Activated T-helper 2 cell treated with anti-CD3 and anti-CD28 coated beads, Interferon-gamma antibody, Interleukin-2, Interleukin-4, amounts not matched to agents 10 μg/mL and 5 μg/mL and 100 μg/mL, durations not matched to agents 14 hours and 24 hours and 36 hours (primary cell): ENCODE measurements at regions not wholly inside any gene's neighbourhood (a gene's known extent, or its start where the extent isn't known, plus 50 kb on each side); places are given as distances from the start of the nearest gene placed in this dataset.

ENCODE experiments used
- DNase-seq: peaks from one replicate; pipeline ENCODE4 v3.0.0; 2021; ENCODE audit warnings: low spot score
- H3K27ac Mint-ChIP-seq: one replicate; pipeline ENCODE4 v1.8.0; 2021; ENCODE audit warnings: mixed read lengths
- H3K27me3 Mint-ChIP-seq: one replicate; pipeline ENCODE4 v1.8.0; 2021; ENCODE audit warnings: low read depth, mixed read lengths
- H3K36me3 Mint-ChIP-seq: one replicate; pipeline ENCODE4 v1.8.0; 2021; ENCODE audit warnings: low read depth, mixed read lengths
- H3K4me1 Mint-ChIP-seq: one replicate; pipeline ENCODE4 v1.8.0; 2021; ENCODE audit warnings: low read depth, mixed read lengths
- H3K4me3 Mint-ChIP-seq: one replicate; pipeline ENCODE4 v1.8.0; 2021; ENCODE audit warnings: low read depth, mild to moderate bottlenecking, moderate library complexity, mixed read lengths
- H3K9me3 Mint-ChIP-seq: one replicate; pipeline ENCODE4 v1.8.0; 2021; ENCODE audit warnings: mixed read lengths
- intact Hi-C: fragments of 100-400 bp; cut with micrococcal nuclease; formaldehyde crosslinking; loops from one replicate; pipeline ENCODE4 v1.15.1; 2023

GRCh38 chr2:23270810-23271209 lies 114.2 kb upstream of the KLHL29 start:
- H3K27me3 Mint-ChIP-seq: peaks cover 10% of the 10 kb centered on the region
- no peaks in the 10 kb centered on the region for H3K36me3 Mint-ChIP-seq
- no peak for DNase-seq
- H3K9me3 Mint-ChIP-seq: no peaks in the 10 kb centered on the region
- no peak overlapping the region for H3K4me3 Mint-ChIP-seq
- no peaks in the 10 kb centered on the region for H3K4me1 Mint-ChIP-seq
- intact Hi-C loops: no loop called here
- H3K27ac Mint-ChIP-seq: no peak overlapping the region

- H3K4me3 Mint-ChIP-seq: no peak overlapping the region
- H3K36me3 Mint-ChIP-seq: no peaks in the 10 kb centered on the region
- peaks cover 10% of the 10 kb centered on the region for H3K27me3 Mint-ChIP-seq
- no peaks in the 10 kb centered on the region for H3K4me1 Mint-ChIP-seq
- intact Hi-C loops: no loop called here
- no peak for DNase-seq
- no peaks in the 10 kb centered on the region for H3K9me3 Mint-ChIP-seq
- H3K27ac Mint-ChIP-seq: no peak overlapping the region
These were observed 113.7 kb upstream of the KLHL29 start for GRCh38 chr2:23271230-23271629.

GRCh38 chr2:23273786-23274185 lies 111.2 kb upstream of the KLHL29 start:
- no peaks in the 10 kb centered on the region for H3K9me3 Mint-ChIP-seq
- no peaks in the 10 kb centered on the region for H3K4me1 Mint-ChIP-seq

DNA sequence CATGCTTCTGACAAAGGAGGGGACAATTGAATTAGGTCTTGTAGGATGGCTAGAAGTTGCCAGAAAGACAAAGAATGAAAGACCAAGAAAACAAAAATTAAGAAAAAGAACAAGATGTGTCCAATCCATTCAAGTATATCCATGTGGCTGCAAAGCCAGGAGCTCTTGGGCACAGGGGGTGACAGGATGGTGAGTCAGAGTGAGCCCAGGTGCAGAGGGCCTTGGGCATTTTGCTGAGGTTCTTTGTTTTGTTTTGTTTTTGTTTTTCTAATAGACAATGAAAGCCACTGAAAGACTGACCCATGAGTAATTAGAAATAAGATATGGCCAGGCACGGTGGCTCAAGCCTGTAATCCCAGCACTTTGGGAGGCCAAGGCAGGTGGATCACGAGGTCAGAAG lies 104.6 kb upstream of the KLHL29 start:
- Mint-ChIP-seq H3K4me1 (no peaks in the 10 kb centered on the region), H3K36me3 (no peaks in the 10 kb centered on the region), H3K27ac (no peak overlapping the region), H3K9me3 (no peaks in the 10 kb centered on the region), H3K27me3 (no peaks in the 10 kb centered on the region), H3K4me3 (no peak overlapping the region)
- intact Hi-C loops: no loop called here
- DNase-seq: no peak

More at GRCh38 chr2:23273786-23274185, 111.2 kb upstream of the KLHL29 start:
- no peak for DNase-seq
- H3K27me3 Mint-ChIP-seq: peaks cover 8% of the 10 kb centered on the region
- no peak overlapping the region for H3K4me3 Mint-ChIP-seq
- intact Hi-C loops: no loop called here
- H3K27ac Mint-ChIP-seq: no peak overlapping the region
- no peaks in the 10 kb centered on the region for H3K36me3 Mint-ChIP-seq

DNA sequence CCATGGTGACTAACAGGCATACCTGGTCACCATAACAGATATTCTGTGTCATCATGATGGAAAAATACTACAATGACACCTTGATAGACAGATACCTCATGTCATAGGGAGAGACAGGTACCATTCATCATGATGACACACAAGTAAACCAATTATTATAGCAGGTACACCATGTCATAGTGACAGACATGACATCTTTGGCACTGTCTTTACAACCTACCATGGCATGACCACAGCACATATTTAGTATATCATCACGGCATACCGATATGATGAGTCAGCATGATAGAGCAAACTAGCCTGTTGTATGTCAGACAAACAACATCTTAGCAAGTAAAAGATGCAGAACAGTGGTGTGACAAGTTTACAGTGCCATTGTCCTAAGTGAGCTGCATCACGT lies 101.3 kb upstream of the KLHL29 start:
- Mint-ChIP-seq H3K36me3 (no peaks in the 10 kb centered on the region), H3K9me3 (no peaks in the 10 kb centered on the region), H3K27ac (no peak overlapping the region), H3K4me1 (no peaks in the 10 kb centered on the region), H3K27me3 (peaks cover 7% of the 10 kb centered on the region), H3K4me3 (no peak overlapping the region)
- intact Hi-C loops: no loop called here
- no peak for DNase-seq

DNA sequence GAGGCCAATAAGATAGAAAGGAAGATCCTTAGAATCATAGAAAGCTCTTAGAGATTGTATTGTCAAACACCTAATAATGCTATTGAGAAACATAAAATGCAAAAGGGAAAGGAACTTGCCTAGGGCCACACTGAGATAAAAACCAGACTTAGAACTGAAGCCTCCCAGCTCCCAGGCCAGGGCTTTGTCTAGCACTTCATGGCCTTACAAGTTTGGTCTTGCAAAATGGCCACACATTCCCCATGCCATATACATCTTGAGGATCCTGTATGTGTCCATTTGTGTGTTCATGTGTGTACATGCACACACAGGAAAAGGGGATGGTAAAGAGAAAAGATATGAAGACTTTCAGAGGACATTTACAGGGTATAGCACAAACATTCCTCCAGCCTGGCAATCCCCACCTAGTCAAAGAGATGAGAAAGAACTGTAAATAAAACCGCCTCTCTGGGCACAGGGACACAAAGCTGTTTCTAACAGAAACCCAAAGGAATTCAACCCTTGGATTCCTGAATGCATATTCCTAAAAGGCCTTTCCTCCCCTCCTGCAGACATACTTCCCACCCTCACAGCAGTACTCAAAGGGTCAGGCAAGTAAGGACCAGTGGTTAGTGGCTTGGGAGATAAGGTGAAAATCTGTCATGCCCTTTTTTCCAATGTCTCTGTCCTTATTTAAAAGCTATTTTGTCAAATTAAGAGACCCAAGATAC lies 99.7 kb upstream of the KLHL29 start:
- H3K27ac Mint-ChIP-seq: no peak overlapping the region
- intact Hi-C loops: no loop called here
- peaks cover 7% of the 10 kb centered on the region for H3K27me3 Mint-ChIP-seq
- DNase-seq: no peak
- H3K9me3 Mint-ChIP-seq: no peaks in the 10 kb centered on the region
- H3K36me3 Mint-ChIP-seq: no peaks in the 10 kb centered on the region
- H3K4me3 Mint-ChIP-seq: no peak overlapping the region
- no peaks in the 10 kb centered on the region for H3K4me1 Mint-ChIP-seq

- no peaks in the 10 kb centered on the region for H3K4me1 Mint-ChIP-seq
- intact Hi-C loops: no loop called here
- H3K36me3 Mint-ChIP-seq: no peaks in the 10 kb centered on the region
- no peak for DNase-seq
- H3K4me3 Mint-ChIP-seq: no peak overlapping the region
- H3K27ac Mint-ChIP-seq: no peak overlapping the region
- peaks cover 9% of the 10 kb centered on the region for H3K27me3 Mint-ChIP-seq
- no peaks in the 10 kb centered on the region for H3K9me3 Mint-ChIP-seq
These were observed 98.8 kb upstream of the KLHL29 start for GRCh38 chr2:23286031-23286757.

GRCh38 chr2:23286758-23287704 lies 97.9 kb upstream of the KLHL29 start:
- intact Hi-C loops: no loop called here
- H3K27ac Mint-ChIP-seq: no peak overlapping the region
- no peaks in the 10 kb centered on the region for H3K9me3 Mint-ChIP-seq
- no peak overlapping the region for H3K4me3 Mint-ChIP-seq
- peaks cover 10% of the 10 kb centered on the region for H3K27me3 Mint-ChIP-seq
- no peaks in the 10 kb centered on the region for H3K4me1 Mint-ChIP-seq
- DNase-seq: no peak
- H3K36me3 Mint-ChIP-seq: no peaks in the 10 kb centered on the region

- H3K27ac Mint-ChIP-seq: no peak overlapping the region
- no peak overlapping the region for H3K4me3 Mint-ChIP-seq
- no peaks in the 10 kb centered on the region for H3K4me1 Mint-ChIP-seq
- H3K27me3 Mint-ChIP-seq: peaks cover 12% of the 10 kb centered on the region
- intact Hi-C loops: no loop called here
- no peak for DNase-seq
- H3K9me3 Mint-ChIP-seq: no peaks in the 10 kb centered on the region
- H3K36me3 Mint-ChIP-seq: no peaks in the 10 kb centered on the region
These were observed 95.3 kb upstream of the KLHL29 start for GRCh38 chr2:23289671-23290070.

DNA sequence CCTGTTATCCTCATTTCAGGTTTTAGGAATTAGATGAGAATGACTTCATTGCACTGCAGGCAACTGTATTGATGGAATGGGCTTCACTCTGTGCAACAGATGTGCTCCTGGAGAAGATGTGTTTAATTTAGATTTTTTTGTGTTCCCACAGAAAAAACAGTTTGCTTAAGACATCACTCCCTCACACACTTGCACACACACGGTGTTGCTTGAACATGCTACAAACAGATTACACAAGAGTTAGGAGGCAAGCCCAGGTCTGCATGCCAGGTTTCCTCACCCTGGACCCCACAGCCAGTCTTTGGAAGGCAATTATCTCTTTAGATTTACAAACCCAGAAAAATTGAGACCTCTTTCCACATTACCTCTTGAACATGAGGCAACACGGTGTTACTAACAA lies 93.7 kb upstream of the KLHL29 start:
- intact Hi-C loops: no loop called here
- no peaks in the 10 kb centered on the region for H3K9me3 Mint-ChIP-seq
- no peaks in the 10 kb centered on the region for H3K4me1 Mint-ChIP-seq
- no peak for DNase-seq
- no peaks in the 10 kb centered on the region for H3K36me3 Mint-ChIP-seq
- H3K27me3 Mint-ChIP-seq: peaks cover 11% of the 10 kb centered on the region
- H3K27ac Mint-ChIP-seq: no peak overlapping the region
- no peak overlapping the region for H3K4me3 Mint-ChIP-seq

- no peaks in the 10 kb centered on the region for H3K9me3 Mint-ChIP-seq
- no peaks in the 10 kb centered on the region for H3K4me1 Mint-ChIP-seq
- DNase-seq: no peak
- H3K36me3 Mint-ChIP-seq: no peaks in the 10 kb centered on the region
- H3K27ac Mint-ChIP-seq: no peak overlapping the region
- intact Hi-C loops: no loop called here
- no peak overlapping the region for H3K4me3 Mint-ChIP-seq
- H3K27me3 Mint-ChIP-seq: peaks cover 10% of the 10 kb centered on the region
These were observed 93.0 kb upstream of the KLHL29 start for GRCh38 chr2:23292024-23292423.

- intact Hi-C loops: no loop called here
- Mint-ChIP-seq H3K4me3 (no peak overlapping the region), H3K4me1 (no peaks in the 10 kb centered on the region), H3K36me3 (no peaks in the 10 kb centered on the region), H3K27me3 (peaks cover 7% of the 10 kb centered on the region), H3K9me3 (no peaks in the 10 kb centered on the region), H3K27ac (no peak overlapping the region)
- DNase-seq: no peak
These were observed 91.9 kb upstream of the KLHL29 start for GRCh38 chr2:23293063-23293462.

DNA sequence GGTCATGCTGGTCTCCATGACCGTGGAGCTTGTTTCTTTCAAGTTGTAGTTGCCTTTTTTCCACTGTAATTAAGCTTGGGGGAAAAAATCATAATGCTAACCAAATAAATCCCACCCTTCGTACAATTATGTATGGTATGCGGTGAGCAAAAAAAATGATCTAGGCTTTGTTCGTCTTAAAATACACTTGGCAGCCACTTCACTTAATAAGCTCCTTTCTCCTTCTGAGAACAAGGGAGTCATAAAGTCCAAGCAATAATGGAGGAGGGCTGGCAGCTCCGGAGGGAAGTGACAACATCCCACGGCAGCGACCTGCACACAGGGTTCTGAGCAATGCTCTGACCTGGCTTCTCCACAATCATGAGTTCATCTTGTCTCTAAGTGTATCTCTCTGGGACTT lies 91.2 kb upstream of the KLHL29 start:
- intact Hi-C loops: no loop called here
- no peaks in the 10 kb centered on the region for H3K9me3 Mint-ChIP-seq
- H3K4me1 Mint-ChIP-seq: no peaks in the 10 kb centered on the region
- no peak for DNase-seq
- no peaks in the 10 kb centered on the region for H3K36me3 Mint-ChIP-seq
- peaks cover 7% of the 10 kb centered on the region for H3K27me3 Mint-ChIP-seq
- H3K4me3 Mint-ChIP-seq: no peak overlapping the region
- no peak overlapping the region for H3K27ac Mint-ChIP-seq
